H1 (cell line): ENCODE measurements at regions not wholly inside any gene's neighbourhood (a gene's known extent, or its start where the extent isn't known, plus 50 kb on each side); places are given as distances from the start of the nearest gene placed in this dataset.

Source experiments
- BRCA1 ChIP-seq: IDR thresholded peaks from 2 replicates; pipeline ENCODE4 v1.6.1; 2012; ENCODE audit warnings: low read depth, low read length, improper control_type of control experiment
- CBX5 ChIP-seq: fragments of 300-800, 300-1000 bp; sonication (generic); IDR thresholded peaks from 2 replicates; pipeline ENCODE4 v1.7.1; 2016; ENCODE audit warnings: antibody characterized with exemption, low read length, low read depth
- CBX8 ChIP-seq: fragments of 300-800, 300-1000 bp; sonication (generic); IDR thresholded peaks from 2 replicates; pipeline ENCODE4 v1.7.1; 2016; ENCODE audit warnings: low read depth, low read length, borderline replicate concordance
- CEBPB ChIP-seq: IDR thresholded peaks from 2 replicates; pipeline ENCODE4 v1.6.1; 2012; ENCODE audit warnings: low read depth, low read length
- EP300 ChIP-seq, 2 experiments: IDR thresholded peaks; 1 replicate in 1 of 2; 2 replicates in 1 of 2; pipeline ENCODE4 v1.6.1; 2011 to 2012; ENCODE audit warnings: low read depth in 2 of 2, low read length in 2 of 2, mild to moderate bottlenecking in 2 of 2, borderline replicate concordance in 1 of 2, inconsistent platforms in 1 of 2, moderate library complexity in 1 of 2
- EZH2 ChIP-seq: fragments of 200-600 bp; sonication (generic); IDR thresholded peaks from 2 replicates; pipeline ENCODE4 v1.7.1; 2012; ENCODE audit warnings: low read depth, mild to moderate bottlenecking, moderate library complexity, low read length, inconsistent platforms; ENCODE audit not compliant: severe bottlenecking
- GABPA ChIP-seq: IDR thresholded peaks from 2 replicates; pipeline ENCODE4 v1.6.1; 2011; ENCODE audit warnings: mild to moderate bottlenecking, low read length, moderate library complexity, borderline replicate concordance; ENCODE audit not compliant: insufficient read depth
- KDM1A ChIP-seq: fragments of 200-600, 300-600 bp; sonication (generic); IDR thresholded peaks from 2 replicates; pipeline ENCODE4 v1.7.1; 2016; ENCODE audit warnings: mild to moderate bottlenecking, low read length, borderline replicate concordance
- MAX ChIP-seq: IDR thresholded peaks from 2 replicates; pipeline ENCODE4 v1.6.1; 2012; ENCODE audit warnings: inconsistent platforms
- POLR2AphosphoS5 ChIP-seq: IDR thresholded peaks from 2 replicates; pipeline ENCODE4 v1.6.1; 2011; ENCODE audit warnings: low read depth, low read length
- RAD21 ChIP-seq, 2 experiments: IDR thresholded peaks in 1 of 2; conservative IDR thresholded peaks in 1 of 2; 2 replicates each; pipeline ENCODE4 v1.6.1; 2011; ENCODE audit warnings: low read depth in 2 of 2, low read length in 2 of 2, improper control_type of control experiment in 1 of 2, inconsistent platforms in 1 of 2, mild to moderate bottlenecking in 1 of 2, moderate library complexity in 1 of 2
- TAF1 ChIP-seq: IDR thresholded peaks from 2 replicates; pipeline ENCODE4 v1.6.1; 2011; ENCODE audit warnings: mild to moderate bottlenecking, low read depth, low read length
- TF ChIP-seq, protein P1 (sequence below), 3 experiments: IDR thresholded peaks; 1 replicate in 2 of 3; 2 replicates in 1 of 3; pipeline versions ENCODE4 v1.5.1 to v1.6.1; 2011; ENCODE audit warnings: low read length in 3 of 3, mild to moderate bottlenecking in 3 of 3, inconsistent platforms in 2 of 3, low read depth in 1 of 3, moderate library complexity in 1 of 3; ENCODE audit not compliant: insufficient read depth in 1 of 3; ENCODE audit errors: control extremely low read depth in 1 of 3
- TF ChIP-seq, protein P2 (sequence below): IDR thresholded peaks from 2 replicates; pipeline ENCODE4 v1.6.1; 2011; ENCODE audit warnings: low read length, improper control_type of control experiment

- TF ChIP-seq, protein P1, sequence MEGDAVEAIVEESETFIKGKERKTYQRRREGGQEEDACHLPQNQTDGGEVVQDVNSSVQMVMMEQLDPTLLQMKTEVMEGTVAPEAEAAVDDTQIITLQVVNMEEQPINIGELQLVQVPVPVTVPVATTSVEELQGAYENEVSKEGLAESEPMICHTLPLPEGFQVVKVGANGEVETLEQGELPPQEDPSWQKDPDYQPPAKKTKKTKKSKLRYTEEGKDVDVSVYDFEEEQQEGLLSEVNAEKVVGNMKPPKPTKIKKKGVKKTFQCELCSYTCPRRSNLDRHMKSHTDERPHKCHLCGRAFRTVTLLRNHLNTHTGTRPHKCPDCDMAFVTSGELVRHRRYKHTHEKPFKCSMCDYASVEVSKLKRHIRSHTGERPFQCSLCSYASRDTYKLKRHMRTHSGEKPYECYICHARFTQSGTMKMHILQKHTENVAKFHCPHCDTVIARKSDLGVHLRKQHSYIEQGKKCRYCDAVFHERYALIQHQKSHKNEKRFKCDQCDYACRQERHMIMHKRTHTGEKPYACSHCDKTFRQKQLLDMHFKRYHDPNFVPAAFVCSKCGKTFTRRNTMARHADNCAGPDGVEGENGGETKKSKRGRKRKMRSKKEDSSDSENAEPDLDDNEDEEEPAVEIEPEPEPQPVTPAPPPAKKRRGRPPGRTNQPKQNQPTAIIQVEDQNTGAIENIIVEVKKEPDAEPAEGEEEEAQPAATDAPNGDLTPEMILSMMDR (IDR thresholded peaks at IDR 0.05; ENCODE audit: control extremely low read depth in 1 of 3, insufficient read depth in 1 of 3, low read depth in 1 of 3, low read length in 3 of 3): no peak
- TF ChIP-seq POLR2AphosphoS5 (no peak), GABPA (no peak), EP300 (IDR thresholded peaks at IDR 0.05; ENCODE audit: borderline replicate concordance in 1 of 2, low read depth in 2 of 2, low read length in 2 of 2) (no peak), TAF1 (no peak), CEBPB (no peak), CBX5 (no peak), RAD21 (IDR thresholded peaks at IDR 0.05 in 1 of 2, conservative IDR thresholded peaks at IDR 0.05 in 1 of 2; ENCODE audit: low read depth in 2 of 2, low read length in 2 of 2) (no peak), MAX (no peak), EZH2 (no peak), BRCA1 (no peak), KDM1A (no peak), CBX8 (no peak)
- TF ChIP-seq, protein P2, sequence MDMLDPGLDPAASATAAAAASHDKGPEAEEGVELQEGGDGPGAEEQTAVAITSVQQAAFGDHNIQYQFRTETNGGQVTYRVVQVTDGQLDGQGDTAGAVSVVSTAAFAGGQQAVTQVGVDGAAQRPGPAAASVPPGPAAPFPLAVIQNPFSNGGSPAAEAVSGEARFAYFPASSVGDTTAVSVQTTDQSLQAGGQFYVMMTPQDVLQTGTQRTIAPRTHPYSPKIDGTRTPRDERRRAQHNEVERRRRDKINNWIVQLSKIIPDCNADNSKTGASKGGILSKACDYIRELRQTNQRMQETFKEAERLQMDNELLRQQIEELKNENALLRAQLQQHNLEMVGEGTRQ: no peak
Measured at GRCh38 chr4:138871555-138871875, 144.1 kb upstream of the NOCT start.
